HUES48 (cell line): ENCODE measurements at regions not wholly inside any gene's neighbourhood (a gene's known extent, or its start where the extent isn't known, plus 50 kb on each side); places are given as distances from the start of the nearest gene placed in this dataset.

ENCODE experiments used
- H3K27ac ChIP-seq: one replicate; pipeline ENCODE4 v1.7.0; 2013; ENCODE audit warnings: low read depth, low read length, inconsistent platforms
- H3K27me3 ChIP-seq: 2 replicates; pipeline ENCODE4 v1.6.1; 2013; ENCODE audit warnings: mild to moderate bottlenecking, low read length; ENCODE audit not compliant: control insufficient read depth, insufficient read depth
- H3K36me3 ChIP-seq: 2 replicates; pipeline ENCODE4 v1.6.1; 2013; ENCODE audit warnings: low read length; ENCODE audit not compliant: control insufficient read depth, insufficient read depth
- H3K4me1 ChIP-seq: 2 replicates; pipeline ENCODE4 v1.6.1; 2013; ENCODE audit warnings: mild to moderate bottlenecking, low read length; ENCODE audit not compliant: control insufficient read depth, insufficient read depth
- H3K4me3 ChIP-seq: 2 replicates; pipeline ENCODE4 v1.5.1; 2013; ENCODE audit warnings: mild to moderate bottlenecking, low read depth, low read length
- H3K9ac ChIP-seq: 2 replicates; pipeline ENCODE4 v1.6.1; 2013; ENCODE audit warnings: mild to moderate bottlenecking, low read depth, low read length, moderate library complexity
- H3K9me3 ChIP-seq: 2 replicates; pipeline ENCODE4 v1.6.1; 2013; ENCODE audit warnings: low read length; ENCODE audit not compliant: control insufficient read depth, insufficient read depth

DNA sequence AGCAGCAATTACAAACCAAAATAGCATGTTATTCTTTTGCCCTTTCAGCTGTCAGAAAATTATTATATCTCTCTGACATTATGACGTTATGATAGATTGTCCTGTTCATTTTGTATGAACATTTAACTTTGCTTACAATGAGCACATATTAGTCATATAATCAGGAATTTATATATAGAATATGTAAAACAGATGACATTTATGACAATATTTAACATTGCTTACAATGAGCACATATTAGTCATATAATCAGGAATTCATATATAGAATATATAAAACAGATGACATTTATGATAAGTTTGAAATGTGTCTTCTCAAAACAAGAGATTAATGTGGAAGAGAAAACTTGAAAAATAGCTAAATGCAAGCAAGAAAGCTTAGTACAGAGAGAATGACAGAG lies 1180.2 kb downstream of the CDH12 start:
- Histone ChIP-seq H3K9me3 (no peaks in the 10 kb centered on the region), H3K27ac (no peak overlapping the region), H3K36me3 (no peaks in the 10 kb centered on the region), H3K9ac (no peak overlapping the region), H3K4me3 (no peak overlapping the region), H3K27me3 (no peaks in the 10 kb centered on the region), H3K4me1 (no peaks in the 10 kb centered on the region)

DNA sequence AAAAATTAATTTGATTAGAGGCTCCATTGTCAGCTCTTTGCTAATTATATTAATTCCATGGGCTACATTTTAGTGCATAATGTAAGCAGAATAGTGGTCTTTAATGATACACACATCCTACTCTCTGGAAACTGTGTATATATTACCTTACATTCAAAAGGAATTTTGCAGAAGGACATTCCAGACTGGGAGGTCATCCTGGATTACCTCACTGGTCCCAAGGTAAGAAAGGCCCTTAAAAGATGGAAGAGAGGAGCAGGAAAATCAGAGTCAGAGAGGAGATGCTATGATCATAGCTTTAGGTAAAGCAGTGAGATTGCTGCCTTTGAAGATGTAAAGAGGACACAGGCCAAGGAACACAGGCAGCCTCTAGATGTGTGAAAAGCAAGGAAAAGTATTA lies 1180.8 kb downstream of the CDH12 start:
- Histone ChIP-seq H3K27me3 (no peaks in the 10 kb centered on the region), H3K4me3 (no peak overlapping the region), H3K9me3 (no peaks in the 10 kb centered on the region), H3K27ac (no peak overlapping the region), H3K9ac (no peak overlapping the region), H3K4me1 (no peaks in the 10 kb centered on the region), H3K36me3 (no peaks in the 10 kb centered on the region)

- H3K27me3 ChIP-seq = no peaks in the 10 kb centered on the region
- peaks cover 9% of the 10 kb centered on the region; the same call in 1 of the 2 replicates for H3K9me3 ChIP-seq
- H3K27ac ChIP-seq = no peak overlapping the region
- H3K4me1 ChIP-seq = no peaks in the 10 kb centered on the region
- H3K9ac ChIP-seq = no peak overlapping the region
- H3K4me3 ChIP-seq = no peak overlapping the region
- no peaks in the 10 kb centered on the region for H3K36me3 ChIP-seq
These were observed 1187.6 kb downstream of the CDH12 start for GRCh38 chr5:21665524-21665923.

- no peaks in the 10 kb centered on the region for H3K27me3 ChIP-seq
- no peaks in the 10 kb centered on the region for H3K36me3 ChIP-seq
- no peak overlapping the region for H3K4me3 ChIP-seq
- no peak overlapping the region for H3K9ac ChIP-seq
- no peaks in the 10 kb centered on the region for H3K4me1 ChIP-seq
- peaks cover 9% of the 10 kb centered on the region; the same call in 1 of the 2 replicates for H3K9me3 ChIP-seq
- H3K27ac ChIP-seq = no peak overlapping the region
These were observed 1190.1 kb downstream of the CDH12 start for GRCh38 chr5:21663082-21663481.

- no peak overlapping the region for H3K9ac ChIP-seq
- no peaks in the 10 kb centered on the region for H3K27me3 ChIP-seq
- H3K4me1 ChIP-seq = no peaks in the 10 kb centered on the region
- no peaks in the 10 kb centered on the region for H3K36me3 ChIP-seq
- no peak overlapping the region for H3K4me3 ChIP-seq
- no peak overlapping the region for H3K27ac ChIP-seq
- peaks cover 9% of the 10 kb centered on the region; the same call in 1 of the 2 replicates for H3K9me3 ChIP-seq
These were observed 1192.0 kb downstream of the CDH12 start for GRCh38 chr5:21661184-21661583.

DNA sequence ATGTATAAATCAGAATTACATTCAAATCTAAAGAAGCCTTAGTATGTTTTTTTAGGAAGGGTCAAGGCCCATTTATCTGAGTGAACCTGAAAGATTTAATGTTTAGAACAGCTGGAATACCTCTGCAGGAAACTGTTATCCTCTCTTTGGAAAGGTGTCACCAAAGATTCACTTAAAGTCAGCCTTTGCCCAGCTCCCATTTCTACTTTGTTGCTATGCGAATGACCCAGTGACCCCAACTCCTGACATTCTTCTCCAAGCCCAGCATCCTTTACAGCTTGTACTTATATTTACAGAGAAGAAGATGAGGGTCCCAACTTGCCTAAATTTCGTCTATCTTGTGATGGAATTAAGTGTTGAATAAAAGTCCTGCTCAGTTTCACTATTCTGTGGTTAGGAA lies 1198.6 kb downstream of the CDH12 start:
- Histone ChIP-seq H3K27me3 (no peaks in the 10 kb centered on the region), H3K4me1 (no peaks in the 10 kb centered on the region), H3K9ac (no peak overlapping the region), H3K36me3 (no peaks in the 10 kb centered on the region), H3K27ac (no peak overlapping the region), H3K9me3 (no peaks in the 10 kb centered on the region), H3K4me3 (no peak overlapping the region)

DNA sequence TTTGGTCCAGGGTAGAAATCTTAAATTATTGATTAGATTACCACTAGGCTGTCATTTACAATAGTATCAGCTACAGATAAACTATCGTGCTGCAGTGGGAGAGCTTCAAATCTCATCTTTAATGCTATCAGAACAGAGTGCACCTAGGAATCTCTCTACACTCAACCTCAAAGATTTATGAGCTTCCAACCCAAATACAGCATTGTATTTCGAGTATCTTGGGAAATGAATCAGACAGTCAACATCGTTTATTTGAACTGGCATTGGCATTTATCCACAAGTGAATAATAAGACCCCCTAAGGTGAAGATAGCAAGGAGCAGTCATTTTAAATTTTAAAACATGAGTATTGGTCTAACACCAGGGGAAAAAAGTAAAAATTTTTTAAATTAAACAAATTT lies 1203.2 kb downstream of the CDH12 start:
- H3K27me3 ChIP-seq = no peaks in the 10 kb centered on the region
- H3K27ac ChIP-seq = no peak overlapping the region

DNA sequence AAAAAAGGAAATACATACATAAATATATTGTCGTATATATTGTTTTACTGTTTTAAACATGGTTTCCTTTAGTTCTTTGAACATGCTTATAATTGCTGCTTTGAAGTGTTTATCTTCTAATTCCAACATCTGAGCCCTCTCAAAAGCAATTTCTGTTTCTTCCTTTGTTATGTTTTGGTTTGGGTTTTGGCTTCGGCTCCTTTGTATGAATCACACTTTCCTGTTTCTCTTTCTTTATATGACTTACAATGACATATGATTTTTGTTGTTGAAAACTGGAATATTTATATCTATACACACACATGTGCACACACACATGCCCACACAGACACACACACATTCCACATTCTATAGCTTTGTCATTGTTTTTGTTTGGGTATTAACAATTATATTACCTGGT lies 1206.7 kb downstream of the CDH12 start:
- H3K27me3 ChIP-seq = no peaks in the 10 kb centered on the region
- H3K36me3 ChIP-seq = no peaks in the 10 kb centered on the region
- H3K4me3 ChIP-seq = no peak overlapping the region
- H3K9ac ChIP-seq = no peak overlapping the region
- H3K27ac ChIP-seq = no peak overlapping the region
- no peaks in the 10 kb centered on the region for H3K4me1 ChIP-seq
- no peaks in the 10 kb centered on the region for H3K9me3 ChIP-seq

More for the DNA sequence above, 1203.2 kb downstream of the CDH12 start:
- H3K4me3 ChIP-seq = no peak overlapping the region
- no peaks in the 10 kb centered on the region for H3K9me3 ChIP-seq
- H3K4me1 ChIP-seq = no peaks in the 10 kb centered on the region
- H3K36me3 ChIP-seq = no peaks in the 10 kb centered on the region
- H3K9ac ChIP-seq = no peak overlapping the region

GRCh38 chr5:21644032-21644431 lies 1209.1 kb downstream of the CDH12 start:
- no peak overlapping the region for H3K27ac ChIP-seq
- no peak overlapping the region for H3K9ac ChIP-seq
- H3K27me3 ChIP-seq = no peaks in the 10 kb centered on the region
- no peaks in the 10 kb centered on the region for H3K4me1 ChIP-seq
- H3K4me3 ChIP-seq = no peak overlapping the region
- H3K9me3 ChIP-seq = no peaks in the 10 kb centered on the region
- H3K36me3 ChIP-seq = no peaks in the 10 kb centered on the region

GRCh38 chr5:21642312-21642711 lies 1210.8 kb downstream of the CDH12 start:
- no peaks in the 10 kb centered on the region for H3K27me3 ChIP-seq
- H3K9me3 ChIP-seq = no peaks in the 10 kb centered on the region
- no peak overlapping the region for H3K27ac ChIP-seq
- H3K36me3 ChIP-seq = no peaks in the 10 kb centered on the region
- no peaks in the 10 kb centered on the region for H3K4me1 ChIP-seq
- no peak overlapping the region for H3K9ac ChIP-seq
- no peak overlapping the region for H3K4me3 ChIP-seq

DNA sequence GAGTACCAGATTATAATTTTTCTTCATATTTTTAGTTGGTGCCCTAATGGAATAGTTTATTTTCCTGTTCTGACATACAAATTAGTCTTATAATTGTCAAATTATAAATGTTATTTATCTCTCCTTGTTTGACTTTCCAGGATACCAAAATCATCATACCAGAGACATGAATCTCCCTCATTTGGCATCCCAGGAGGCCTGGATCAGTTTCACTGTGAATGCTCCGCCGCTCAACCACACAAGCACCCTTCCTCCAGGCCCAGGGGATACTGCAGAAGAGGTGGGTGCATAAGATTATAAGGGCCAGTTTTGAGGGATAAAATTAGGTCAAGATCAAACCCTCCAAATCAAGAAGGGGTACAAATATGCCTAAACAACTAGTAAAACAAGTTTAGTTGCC lies 1229.3 kb downstream of the CDH12 start:
- H3K4me1 ChIP-seq = peaks cover 6% of the 10 kb centered on the region; the same call in 1 of the 2 replicates
- H3K27me3 ChIP-seq = no peaks in the 10 kb centered on the region
- H3K4me3 ChIP-seq = no peak overlapping the region
- H3K36me3 ChIP-seq = no peaks in the 10 kb centered on the region
- 0 out of 2 replicates have a peak, but pooled peaks cover 2% of the 10 kb centered on the region for H3K9me3 ChIP-seq
- no peak overlapping the region for H3K9ac ChIP-seq
- no peak overlapping the region for H3K27ac ChIP-seq
